ENCODE measurements at regions not wholly inside any gene's neighbourhood (a gene's known extent, or its start where the extent isn't known, plus 50 kb on each side); places are given as distances from the start of the nearest gene placed in this dataset.

- Histone ChIP-seq H3K27me3 (ENCODE audit: control insufficient read depth in 2 of 2, insufficient read depth in 2 of 2, low read length in 2 of 2) (peaks cover 0 to 2% of the 10 kb centered on the region in 2 experiments), H3K27ac (ENCODE audit: insufficient read depth, low read depth, low read length) (no peak overlapping the region), H3K79me2 (ENCODE audit: control insufficient read depth, insufficient read depth, low read length) (no peaks in the 10 kb centered on the region), H3K36me3 (ENCODE audit: control insufficient read depth in 2 of 2, extremely low read depth in 1 of 2, insufficient read depth in 2 of 2, low read length in 2 of 2) (no peaks in the 10 kb centered on the region), H2AFZ (ENCODE audit: low read depth, low read length) (no peak overlapping the region), H3K9ac (replicated peaks; ENCODE audit: extremely low read depth, insufficient read depth, low read length) (no peak overlapping the region), H3K4me1 (ENCODE audit: control insufficient read depth, extremely low read depth, insufficient read depth, low read length) (no peaks in the 10 kb centered on the region), H3K4me2 (ENCODE audit: insufficient read depth, low read length) (no peak overlapping the region), H3K9me1 (replicated peaks; ENCODE audit: control insufficient read depth, extremely low read depth, insufficient read depth, low read length) (no peaks in the 10 kb centered on the region), H3K4me3 (replicated peaks in 1 of 3; ENCODE audit: insufficient read depth in 1 of 3, low read depth in 1 of 3, low read length in 3 of 3) (no peak overlapping the region), H3K9me3 (replicated peaks; ENCODE audit: control insufficient read depth, insufficient read depth, low read length) (no peaks in the 10 kb centered on the region), H4K20me1 (replicated peaks; ENCODE audit: control insufficient read depth, extremely low read depth, insufficient read depth, low read length) (no peaks in the 10 kb centered on the region)
- intact Hi-C loops (cut with micrococcal nuclease) (loop anchor here (2.0 to 5.0 kb wide), 3 partner anchors 39 to 166 kb away; no protein-coding TSS in a partner anchor), dilution Hi-C loops (cut with MboI; ENCODE audit: extremely low pct_ligation_motif_present, low sequenced_read_pairs) (no loop called here)
- FAIRE-seq (no peak), DNase-seq (ENCODE audit: low read depth, low spot score) (no peak)
- BruUV-seq (replicated peaks): no TSS peak
- CTCF ChIA-PET: interaction anchor here (1.0 to 4.0 kb wide), 4 partner anchors 16 to 252 kb away, joined by 3 to 25 read pairs (median 4); no protein-coding TSS in a partner anchor
- POLR2A ChIA-PET: no interaction called here
- TF ChIP-seq FOS (IDR thresholded peaks at IDR 0.05; ENCODE audit: borderline replicate concordance, insufficient read depth, low read length): no peak
- TF ChIP-seq MYC (IDR thresholded peaks at IDR 0.05; ENCODE audit: low read depth, low read length): no peak
- TF ChIP-seq JUN (IDR thresholded peaks at IDR 0.05; ENCODE audit: borderline replicate concordance, insufficient read depth, insufficient read length, low read depth): no peak
- TF ChIP-seq POLR2A (IDR thresholded peaks at IDR 0.05; ENCODE audit: low read depth, low read length): no peak
- no peak for TF ChIP-seq MAX (IDR thresholded peaks at IDR 0.05; ENCODE audit: insufficient read depth, insufficient read length)
- no peak for TF ChIP-seq POLR2AphosphoS5 (IDR thresholded peaks at IDR 0.05; ENCODE audit: insufficient read depth, low read depth, low read length)
- no peak for TF ChIP-seq GATA2 (IDR thresholded peaks at IDR 0.05; ENCODE audit: insufficient read depth, insufficient read length, low read depth, low read length)
- TF ChIP-seq EZH2 (IDR thresholded peaks at IDR 0.05; ENCODE audit: borderline replicate concordance, low read depth, low read length, severe bottlenecking): no peak
These were observed 212.5 kb downstream of the GLI2 start for GRCh38 chr2:120947982-120948661.
